Breast epithelium (tissue), 3 donors: ENCODE measurements at regions not wholly inside any gene's neighbourhood (a gene's known extent, or its start where the extent isn't known, plus 50 kb on each side); places are given as distances from the start of the nearest gene placed in this dataset.

Experiments
- POLR2A ChIP-seq: fragments of 450-650 bp; IDR thresholded peaks from one replicate; pipeline ENCODE4 v1.6.1; 2016; ENCODE audit warnings: antibody characterized with exemption, mild to moderate bottlenecking, moderate library complexity
- POLR2AphosphoS5 ChIP-seq, 3 donors: sonication (generic); formaldehyde crosslinking; IDR thresholded peaks; one replicate each; pipeline ENCODE4 v1.6.1; 2017; ENCODE audit warnings: antibody characterized with exemption in 3 of 3
- TF ChIP-seq, protein P1 (sequence below), 3 donors: fragments of 450-650 bp; IDR thresholded peaks; one replicate each; pipeline ENCODE4 v1.5.1; 2016 to 2017; ENCODE audit warnings: antibody characterized with exemption in 3 of 3, mild to moderate bottlenecking in 3 of 3, moderate library complexity in 3 of 3

DNA sequence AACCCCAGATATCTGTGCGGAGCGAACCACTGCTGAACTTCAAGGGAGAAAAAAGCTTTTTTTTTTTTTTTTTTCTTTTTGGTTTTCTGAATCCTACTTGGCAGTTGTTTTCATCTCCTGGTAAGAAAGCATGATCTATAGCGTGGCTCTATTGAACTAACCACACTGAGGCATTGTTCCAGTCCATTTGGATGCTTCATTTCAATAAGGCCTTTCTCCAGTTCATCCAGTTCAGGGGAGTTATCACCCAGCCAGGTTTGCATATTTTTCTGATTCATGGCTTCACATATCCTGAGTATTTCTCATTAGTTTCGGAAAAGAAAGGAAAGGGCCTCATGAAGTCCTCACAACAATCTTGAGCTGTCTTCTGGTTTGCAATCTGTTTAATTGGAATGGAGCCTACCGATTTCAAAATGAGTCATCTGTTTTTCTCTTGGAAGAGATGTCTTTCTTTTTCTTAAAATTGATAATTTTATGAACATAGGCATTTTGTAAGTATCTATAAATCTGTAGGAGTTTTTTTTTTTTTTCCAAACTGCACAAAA lies 93.1 kb upstream of the STEAP4 start:
- TF ChIP-seq POLR2A = no peak
- no peak for TF ChIP-seq POLR2AphosphoS5 (IDR thresholded peaks at IDR 0.05)
- TF ChIP-seq, protein P1, sequence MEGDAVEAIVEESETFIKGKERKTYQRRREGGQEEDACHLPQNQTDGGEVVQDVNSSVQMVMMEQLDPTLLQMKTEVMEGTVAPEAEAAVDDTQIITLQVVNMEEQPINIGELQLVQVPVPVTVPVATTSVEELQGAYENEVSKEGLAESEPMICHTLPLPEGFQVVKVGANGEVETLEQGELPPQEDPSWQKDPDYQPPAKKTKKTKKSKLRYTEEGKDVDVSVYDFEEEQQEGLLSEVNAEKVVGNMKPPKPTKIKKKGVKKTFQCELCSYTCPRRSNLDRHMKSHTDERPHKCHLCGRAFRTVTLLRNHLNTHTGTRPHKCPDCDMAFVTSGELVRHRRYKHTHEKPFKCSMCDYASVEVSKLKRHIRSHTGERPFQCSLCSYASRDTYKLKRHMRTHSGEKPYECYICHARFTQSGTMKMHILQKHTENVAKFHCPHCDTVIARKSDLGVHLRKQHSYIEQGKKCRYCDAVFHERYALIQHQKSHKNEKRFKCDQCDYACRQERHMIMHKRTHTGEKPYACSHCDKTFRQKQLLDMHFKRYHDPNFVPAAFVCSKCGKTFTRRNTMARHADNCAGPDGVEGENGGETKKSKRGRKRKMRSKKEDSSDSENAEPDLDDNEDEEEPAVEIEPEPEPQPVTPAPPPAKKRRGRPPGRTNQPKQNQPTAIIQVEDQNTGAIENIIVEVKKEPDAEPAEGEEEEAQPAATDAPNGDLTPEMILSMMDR (IDR thresholded peaks at IDR 0.05) = no peak
